SH-SY5Y (cell line): ENCODE measurements at regions not wholly inside any gene's neighbourhood (a gene's known extent, or its start where the extent isn't known, plus 50 kb on each side); places are given as distances from the start of the nearest gene placed in this dataset.

Source experiments
- GATA2 ChIP-seq: IDR thresholded peaks from 2 replicates; pipeline ENCODE4 v1.6.1; 2011; ENCODE audit warnings: mild to moderate bottlenecking, low read depth, low read length
- GATA3 ChIP-seq: IDR thresholded peaks from 2 replicates; pipeline ENCODE4 v1.6.1; 2011; ENCODE audit warnings: low read depth, mild to moderate bottlenecking, low read length, moderate library complexity

DNA sequence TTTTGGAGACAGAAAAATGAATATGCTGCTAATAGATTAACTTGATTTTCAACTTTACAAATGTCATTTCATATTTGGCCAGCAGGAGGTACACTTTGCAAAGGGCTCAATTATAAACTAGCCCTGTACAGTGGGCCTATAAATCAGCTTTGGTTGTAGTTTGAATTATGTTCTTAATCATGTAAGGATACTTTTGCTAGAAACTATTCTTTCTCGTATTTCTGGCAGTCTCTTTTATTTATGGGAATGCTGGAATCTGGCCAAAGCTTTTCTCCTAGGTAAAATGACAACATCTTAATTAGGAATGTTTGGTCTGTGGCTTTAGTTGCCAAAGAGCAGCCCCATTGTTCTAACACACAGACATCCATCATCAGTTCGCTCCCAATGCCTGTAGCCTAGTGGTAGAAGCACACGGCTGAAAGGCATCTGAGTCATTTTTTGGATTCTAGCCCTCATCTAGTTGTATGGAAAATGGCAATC, 1322.3 kb upstream of the SEL1L start:
- TF ChIP-seq GATA2 (no peak), GATA3 (no peak)
